ENCODE measurements at regions not wholly inside any gene's neighbourhood (a gene's known extent, or its start where the extent isn't known, plus 50 kb on each side); places are given as distances from the start of the nearest gene placed in this dataset.

DNA sequence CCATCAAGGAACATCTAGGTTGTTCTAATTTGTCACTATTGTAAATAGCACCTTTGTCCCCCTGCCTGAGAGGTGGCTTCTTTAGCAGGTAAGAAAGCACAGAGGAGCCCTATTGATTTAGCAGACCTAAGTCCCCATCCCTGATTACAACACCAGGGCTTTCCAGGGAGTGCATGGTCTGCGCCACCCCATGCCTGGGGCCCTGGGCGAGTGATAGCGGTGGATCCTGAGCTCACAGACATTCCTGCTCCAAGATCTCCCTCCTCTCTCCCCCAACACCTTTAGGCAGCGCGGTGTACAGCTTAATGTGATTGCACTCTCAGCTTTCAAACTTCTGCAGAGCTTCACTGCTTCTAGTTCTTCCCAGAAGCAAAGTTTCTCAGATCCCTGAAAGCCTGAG is 67.4 kb upstream of the WWC1 start:
- Histone ChIP-seq H3K36me3 (ENCODE audit: control insufficient read depth, insufficient read depth, low read length) (no peaks in the 10 kb centered on the region), H3K9me3 (ENCODE audit: control insufficient read depth, insufficient read depth, low read depth, low read length) (no peaks in the 10 kb centered on the region), H3K27me3 (ENCODE audit: control insufficient read depth, insufficient read depth, low read length) (no peaks in the 10 kb centered on the region), H3K4me3 (ENCODE audit: low read depth, low read length) (no peak overlapping the region), H3K27ac (ENCODE audit: low read depth, low read length) (no peak overlapping the region), H3K9ac (ENCODE audit: low read length) (no peak overlapping the region), H3K4me1 (ENCODE audit: control insufficient read depth, insufficient read depth, low read length) (peaks cover 15% of the 10 kb centered on the region)

DNA sequence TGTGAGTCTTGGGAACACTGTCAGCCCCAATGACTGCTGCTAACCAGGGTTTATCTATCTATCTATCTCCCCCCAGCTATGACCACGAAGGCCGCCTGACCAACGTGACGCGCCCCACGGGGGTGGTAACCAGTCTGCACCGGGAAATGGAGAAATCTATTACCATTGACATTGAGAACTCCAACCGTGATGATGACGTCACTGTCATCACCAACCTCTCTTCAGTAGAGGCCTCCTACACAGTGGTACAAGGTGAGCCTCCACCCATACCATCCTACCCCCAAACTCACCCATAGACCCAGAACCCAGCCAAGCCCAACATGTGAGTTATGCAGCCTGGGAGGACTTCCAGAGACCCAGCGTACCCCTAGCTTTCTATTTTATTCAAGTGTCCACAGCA is 65.4 kb upstream of the WWC1 start:
- no peaks in the 10 kb centered on the region for H3K9me3 ChIP-seq (ENCODE audit: control insufficient read depth, insufficient read depth, low read depth, low read length)
- no peak overlapping the region for H3K4me3 ChIP-seq (ENCODE audit: low read depth, low read length)
- H3K36me3 ChIP-seq (ENCODE audit: control insufficient read depth, insufficient read depth, low read length), result no peaks in the 10 kb centered on the region
- peaks cover 10% of the 10 kb centered on the region; the same call in 1 of the 2 replicates for H3K4me1 ChIP-seq (ENCODE audit: control insufficient read depth, insufficient read depth, low read length)
- no peaks in the 10 kb centered on the region for H3K27me3 ChIP-seq (ENCODE audit: control insufficient read depth, insufficient read depth, low read length)
- no peak overlapping the region for H3K9ac ChIP-seq (ENCODE audit: low read length)
- H3K27ac ChIP-seq (ENCODE audit: low read depth, low read length), result no peak overlapping the region

DNA sequence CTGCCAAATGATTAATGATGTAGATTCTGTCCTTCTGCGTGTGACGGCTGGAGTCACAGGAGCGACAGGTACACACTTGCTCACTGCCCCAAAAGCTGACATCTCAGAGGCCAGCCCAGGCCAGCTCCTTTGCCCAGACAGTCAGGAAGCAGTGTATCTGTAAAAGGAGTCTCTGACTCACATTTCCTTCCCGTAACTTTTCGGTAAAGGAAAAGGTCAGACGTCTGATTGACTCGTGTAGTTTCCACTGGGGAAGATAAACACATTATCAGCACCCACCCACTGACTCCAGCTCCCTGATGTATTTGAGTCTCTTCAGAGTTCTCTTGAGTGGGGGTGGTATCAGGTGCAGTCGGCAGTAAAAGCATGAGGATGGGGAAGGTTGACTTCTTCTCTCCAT is 64.4 kb upstream of the WWC1 start:
- Histone ChIP-seq H3K27ac (ENCODE audit: low read depth, low read length) (no peak overlapping the region), H3K9me3 (ENCODE audit: control insufficient read depth, insufficient read depth, low read depth, low read length) (no peaks in the 10 kb centered on the region)

GRCh38 chr5:168227973-168228615 is 63.4 kb upstream of the WWC1 start:
- Histone ChIP-seq H3K4me3 (ENCODE audit: low read depth, low read length) (no peak overlapping the region), H3K36me3 (ENCODE audit: control insufficient read depth, insufficient read depth, low read length) (no peaks in the 10 kb centered on the region), H3K27me3 (ENCODE audit: control insufficient read depth, insufficient read depth, low read length) (no peaks in the 10 kb centered on the region), H3K27ac (ENCODE audit: low read depth, low read length) (no peak overlapping the region), H3K4me1 (ENCODE audit: control insufficient read depth, insufficient read depth, low read length) (peaks cover 10% of the 10 kb centered on the region; the same call in 1 of the 2 replicates), H3K9me3 (ENCODE audit: control insufficient read depth, insufficient read depth, low read depth, low read length) (peaks cover under 1% of the 10 kb centered on the region; the same call in 1 of the 2 replicates), H3K9ac (ENCODE audit: low read length) (no peak overlapping the region)

More for the DNA sequence above, 64.4 kb upstream of the WWC1 start:
- Histone ChIP-seq H3K4me3 (ENCODE audit: low read depth, low read length) (no peak overlapping the region), H3K36me3 (ENCODE audit: control insufficient read depth, insufficient read depth, low read length) (no peaks in the 10 kb centered on the region), H3K4me1 (ENCODE audit: control insufficient read depth, insufficient read depth, low read length) (peaks cover 10% of the 10 kb centered on the region; the same call in 1 of the 2 replicates), H3K9ac (ENCODE audit: low read length) (no peak overlapping the region), H3K27me3 (ENCODE audit: control insufficient read depth, insufficient read depth, low read length) (no peaks in the 10 kb centered on the region)

DNA sequence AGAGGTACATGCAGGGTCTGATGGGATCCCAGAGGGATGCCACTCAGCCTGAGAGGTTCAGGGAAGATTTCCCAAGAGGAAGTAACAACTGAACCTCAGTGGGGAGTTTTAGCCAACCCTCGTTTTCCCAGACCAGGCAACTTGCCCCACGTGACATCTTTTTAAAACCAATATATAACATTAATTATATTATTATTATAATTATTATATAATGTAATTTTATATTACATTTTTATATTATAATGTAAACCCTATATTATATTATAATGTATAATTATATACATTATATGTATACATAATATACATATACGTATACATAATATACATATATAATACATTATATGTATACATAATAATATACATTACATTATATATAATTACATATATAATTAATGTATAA is 62.8 kb upstream of the WWC1 start:
- H3K9ac ChIP-seq (ENCODE audit: low read length), result no peak overlapping the region
- no peak overlapping the region for H3K27ac ChIP-seq (ENCODE audit: low read depth, low read length)
- no peaks in the 10 kb centered on the region for H3K27me3 ChIP-seq (ENCODE audit: control insufficient read depth, insufficient read depth, low read length)
- peaks cover 5% of the 10 kb centered on the region; the same call in 1 of the 2 replicates for H3K9me3 ChIP-seq (ENCODE audit: control insufficient read depth, insufficient read depth, low read depth, low read length)
- no peak overlapping the region for H3K4me3 ChIP-seq (ENCODE audit: low read depth, low read length)
- peaks cover 10% of the 10 kb centered on the region; the same call in 1 of the 2 replicates for H3K4me1 ChIP-seq (ENCODE audit: control insufficient read depth, insufficient read depth, low read length)
- H3K36me3 ChIP-seq (ENCODE audit: control insufficient read depth, insufficient read depth, low read length), result no peaks in the 10 kb centered on the region

GRCh38 chr5:168234133-168234532 is 57.3 kb upstream of the WWC1 start:
- H3K9ac ChIP-seq (ENCODE audit: low read length), result no peak overlapping the region
- H3K4me1 ChIP-seq (ENCODE audit: control insufficient read depth, insufficient read depth, low read length), result no peaks in the 10 kb centered on the region
- H3K36me3 ChIP-seq (ENCODE audit: control insufficient read depth, insufficient read depth, low read length), result no peaks in the 10 kb centered on the region
- H3K9me3 ChIP-seq (ENCODE audit: control insufficient read depth, insufficient read depth, low read depth, low read length), result peaks cover 5% of the 10 kb centered on the region; the same call in 1 of the 2 replicates
- H3K27ac ChIP-seq (ENCODE audit: low read depth, low read length), result no peak overlapping the region
- no peak overlapping the region for H3K4me3 ChIP-seq (ENCODE audit: low read depth, low read length)
- no peaks in the 10 kb centered on the region for H3K27me3 ChIP-seq (ENCODE audit: control insufficient read depth, insufficient read depth, low read length)

- H3K9me3 ChIP-seq (ENCODE audit: control insufficient read depth, insufficient read depth, low read depth, low read length), result peaks cover 3% of the 10 kb centered on the region; the same call in 1 of the 2 replicates
- H3K27ac ChIP-seq (ENCODE audit: low read depth, low read length), result no peak overlapping the region
- H3K4me1 ChIP-seq (ENCODE audit: control insufficient read depth, insufficient read depth, low read length), result 0 out of 2 replicates have a peak, but pooled peaks cover 4% of the 10 kb centered on the region
- H3K36me3 ChIP-seq (ENCODE audit: control insufficient read depth, insufficient read depth, low read length), result no peaks in the 10 kb centered on the region
- peaks cover 12% of the 10 kb centered on the region for H3K27me3 ChIP-seq (ENCODE audit: control insufficient read depth, insufficient read depth, low read length)
- no peak overlapping the region for H3K4me3 ChIP-seq (ENCODE audit: low read depth, low read length)
- no peak overlapping the region for H3K9ac ChIP-seq (ENCODE audit: low read length)
These were observed 53.0 kb upstream of the WWC1 start for GRCh38 chr5:168238463-168238862.

- no peak overlapping the region for H3K27ac ChIP-seq (ENCODE audit: low read depth, low read length)
- H3K9ac ChIP-seq (ENCODE audit: low read length), result no peak overlapping the region
- H3K4me3 ChIP-seq (ENCODE audit: low read depth, low read length), result no peak overlapping the region
- H3K4me1 ChIP-seq (ENCODE audit: control insufficient read depth, insufficient read depth, low read length), result 0 out of 2 replicates have a peak, but pooled peaks cover 4% of the 10 kb centered on the region
- H3K27me3 ChIP-seq (ENCODE audit: control insufficient read depth, insufficient read depth, low read length), result peaks cover 12% of the 10 kb centered on the region
- H3K9me3 ChIP-seq (ENCODE audit: control insufficient read depth, insufficient read depth, low read depth, low read length), result 0 out of 2 replicates have a peak, but pooled peaks cover 3% of the 10 kb centered on the region
- no peaks in the 10 kb centered on the region for H3K36me3 ChIP-seq (ENCODE audit: control insufficient read depth, insufficient read depth, low read length)
These were observed 52.1 kb upstream of the WWC1 start for GRCh38 chr5:168239325-168239724.
